SIG-M5 treated with dmso at 0.1 percent for 504 hours (cell line): ENCODE measurements at regions not wholly inside any gene's neighbourhood (a gene's known extent, or its start where the extent isn't known, plus 50 kb on each side); places are given as distances from the start of the nearest gene placed in this dataset.
"Not testable (repeated sequence)": the region's sequence is repeated elsewhere in the genome, so short reads cannot be mapped to it uniquely, and the experiment has no call there.

Source experiments
- DNase-seq: peaks from one replicate; lab custom pipeline; 2025; ENCODE audit not compliant: unreplicated experiment; lab: John Stamatoyannopoulos, UW

DNA sequence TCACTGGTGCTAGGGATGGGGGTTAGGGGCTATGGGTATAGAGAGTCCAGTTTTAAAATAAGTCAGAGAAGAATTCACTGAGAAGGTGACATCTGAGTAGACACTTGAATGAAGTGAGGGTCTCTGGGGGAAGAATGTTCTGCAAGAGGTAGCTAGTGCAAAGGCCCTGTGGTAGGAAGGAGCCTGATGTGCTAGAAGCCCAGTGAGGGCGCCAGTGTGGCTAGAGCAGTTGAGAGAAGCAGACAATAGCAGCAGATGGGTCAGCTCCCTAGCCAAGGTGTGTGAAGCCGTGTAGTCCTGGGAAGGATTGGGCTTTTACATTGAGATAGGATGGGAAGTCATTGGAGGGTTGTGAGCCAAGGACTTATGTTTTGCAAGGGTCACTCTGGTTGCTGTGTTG, 105.8 kb upstream of the PELI1 start:
- DNase-seq = no peak

DNA sequence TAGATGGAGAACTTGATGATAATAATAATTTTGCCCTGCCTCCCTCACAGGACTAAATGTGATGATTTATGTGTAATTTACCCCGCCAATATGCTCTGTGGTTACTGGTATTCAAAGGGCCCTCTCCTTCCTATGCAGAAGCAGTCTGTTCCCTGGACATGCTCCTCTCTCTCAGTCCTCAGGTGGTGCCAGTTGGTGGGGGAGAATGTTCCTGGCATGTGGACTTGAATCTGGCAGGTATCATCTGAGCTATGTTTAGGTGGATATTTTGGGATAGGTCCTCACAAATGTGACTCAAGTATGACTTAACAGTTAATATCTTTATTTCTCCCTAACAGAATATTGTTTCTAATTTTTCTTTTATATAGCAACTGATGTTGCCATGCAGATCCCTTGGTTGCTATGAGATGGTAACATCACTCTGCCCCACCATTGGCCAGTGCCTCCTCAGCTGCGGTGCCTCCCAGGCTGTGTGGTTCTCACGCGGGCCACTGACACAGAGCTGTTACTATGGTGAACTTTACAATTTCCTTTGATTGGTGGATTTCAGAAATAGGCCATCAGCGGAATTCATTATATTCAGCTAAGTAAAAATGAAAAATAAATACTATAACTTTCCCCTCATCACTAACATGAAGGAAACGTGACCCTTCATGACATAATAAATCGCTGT, 106.7 kb upstream of the PELI1 start:
- DNase-seq = no peak

DNA sequence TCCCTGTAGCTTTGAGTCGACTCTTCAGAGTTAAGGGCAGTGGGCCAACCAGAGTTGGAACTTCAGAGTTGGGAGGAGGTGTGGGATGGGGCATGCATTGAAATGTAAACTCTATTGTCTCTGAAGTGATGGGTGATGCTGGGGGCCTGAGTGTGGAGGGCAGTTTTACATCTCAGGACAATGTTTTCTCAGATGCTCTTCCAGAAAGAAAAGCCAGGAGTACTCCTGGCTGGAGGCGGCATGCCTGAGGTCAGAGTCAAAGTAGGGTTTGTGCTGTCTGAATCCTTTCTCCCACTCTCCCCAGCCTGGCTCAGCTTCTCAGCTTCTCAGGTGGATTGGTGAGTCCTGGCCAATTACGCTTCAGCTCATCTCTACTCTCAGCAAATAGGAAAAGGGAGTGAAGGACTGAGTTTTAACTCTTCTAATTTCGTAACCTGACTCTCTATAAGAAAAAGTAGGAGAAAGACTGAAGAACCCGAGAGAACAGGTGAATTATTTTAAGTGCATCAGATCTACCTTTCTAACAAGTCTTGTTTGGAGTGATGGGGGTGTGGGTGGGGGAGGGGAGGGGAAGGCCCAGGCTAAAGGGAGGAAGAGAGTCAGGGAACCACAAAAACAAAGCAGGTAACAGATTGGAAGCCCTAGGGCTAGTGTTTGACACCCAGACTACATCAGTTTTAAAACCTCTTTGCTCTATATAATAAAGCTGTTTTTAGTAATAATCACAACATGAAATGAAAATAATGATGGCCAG, 107.5 kb upstream of the PELI1 start:
- DNase-seq = no peak

DNA sequence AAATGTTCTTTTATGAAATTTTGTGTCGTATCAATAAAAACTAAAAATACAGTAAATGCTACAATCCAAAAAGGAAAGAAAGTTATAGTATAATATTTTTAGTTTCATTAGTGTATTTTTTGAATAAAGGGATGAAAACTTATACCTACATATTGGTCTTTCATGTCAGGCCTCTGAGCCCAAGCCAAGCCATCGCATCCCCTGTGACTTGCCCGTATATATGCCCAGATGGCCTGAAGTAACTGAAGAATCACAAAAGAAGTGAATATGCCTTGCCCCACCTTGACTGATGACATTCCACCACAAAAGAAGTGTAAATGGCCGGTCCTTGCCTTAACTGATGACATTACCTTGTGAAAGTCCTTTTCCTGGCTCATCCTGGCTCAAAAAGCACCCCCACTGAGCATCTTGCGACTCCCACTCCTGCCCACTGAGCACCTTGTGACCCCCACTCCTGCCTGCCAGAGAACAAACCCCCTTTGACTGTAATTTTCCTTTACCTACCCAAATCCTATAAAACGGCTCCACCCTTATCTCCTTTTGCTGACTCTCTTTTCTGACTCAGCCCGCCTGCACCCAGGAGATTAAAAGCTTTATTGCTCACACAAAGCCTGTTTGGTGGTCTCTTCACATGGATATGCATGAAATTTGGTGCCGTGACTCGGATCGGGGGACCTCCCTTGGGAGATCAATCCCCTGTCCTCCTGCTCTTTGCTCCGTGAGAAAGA, 108.2 kb upstream of the PELI1 start:
- DNase-seq = not testable (repeated sequence)

DNA sequence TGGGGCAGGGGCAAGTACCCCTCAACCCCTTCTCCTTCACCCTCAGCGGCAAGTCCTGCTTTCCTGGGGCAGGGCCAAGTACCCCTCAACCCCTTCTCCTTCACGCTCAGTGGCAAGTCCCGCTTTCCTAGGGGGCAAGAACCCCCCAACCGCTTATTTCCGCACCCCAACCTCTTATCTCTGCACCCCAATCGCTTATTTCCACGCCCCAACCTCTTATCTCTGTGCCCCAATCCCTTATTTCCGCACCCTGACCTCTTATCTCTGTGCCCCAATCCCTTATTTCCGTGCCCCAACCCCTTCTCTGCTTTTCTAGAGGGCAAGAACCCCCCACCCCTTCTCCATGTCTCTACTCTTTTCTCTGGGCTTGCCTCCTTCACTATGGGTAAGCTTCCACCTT, 109.2 kb upstream of the PELI1 start:
- not testable (repeated sequence) for DNase-seq

DNA sequence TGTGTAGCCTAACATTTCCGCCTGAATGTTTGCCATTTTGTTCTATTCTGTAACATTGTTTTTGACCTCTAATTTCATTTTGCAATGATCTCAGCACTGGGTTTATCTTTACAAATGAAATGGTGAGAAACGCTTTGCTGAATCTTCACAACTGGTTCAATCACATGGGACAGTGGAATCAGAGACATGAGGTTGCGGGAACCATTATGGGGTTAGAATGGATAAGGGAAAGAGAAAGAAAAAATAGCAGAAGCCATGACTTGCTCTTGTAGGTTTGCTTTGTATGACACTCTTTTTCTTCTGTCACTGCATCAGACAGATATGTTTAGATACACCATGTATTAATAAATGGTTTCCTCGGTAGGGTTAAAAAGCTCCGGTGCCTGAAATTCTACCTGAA, 114.3 kb upstream of the PELI1 start:
- DNase-seq = no peak

DNA sequence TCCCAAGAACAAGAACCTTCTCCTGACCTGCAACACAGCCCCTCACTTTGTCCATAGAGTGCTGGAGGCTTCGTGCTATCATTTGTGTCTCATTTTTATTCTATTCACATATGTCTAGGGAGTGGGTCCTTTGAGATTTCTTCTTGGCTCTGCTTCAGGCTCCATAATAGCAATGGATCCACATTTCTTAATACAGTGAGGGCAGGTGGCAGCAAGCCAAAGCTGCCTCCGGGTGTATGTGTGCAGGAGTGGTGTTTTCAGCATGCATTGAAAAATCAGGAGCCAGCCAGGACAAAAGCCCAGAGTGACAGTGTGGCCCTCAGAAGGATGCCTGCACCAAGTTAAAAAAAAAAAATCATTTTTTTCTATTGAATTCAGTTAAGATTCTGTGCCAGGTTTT, 115.1 kb upstream of the PELI1 start:
- DNase-seq = no peak

DNA sequence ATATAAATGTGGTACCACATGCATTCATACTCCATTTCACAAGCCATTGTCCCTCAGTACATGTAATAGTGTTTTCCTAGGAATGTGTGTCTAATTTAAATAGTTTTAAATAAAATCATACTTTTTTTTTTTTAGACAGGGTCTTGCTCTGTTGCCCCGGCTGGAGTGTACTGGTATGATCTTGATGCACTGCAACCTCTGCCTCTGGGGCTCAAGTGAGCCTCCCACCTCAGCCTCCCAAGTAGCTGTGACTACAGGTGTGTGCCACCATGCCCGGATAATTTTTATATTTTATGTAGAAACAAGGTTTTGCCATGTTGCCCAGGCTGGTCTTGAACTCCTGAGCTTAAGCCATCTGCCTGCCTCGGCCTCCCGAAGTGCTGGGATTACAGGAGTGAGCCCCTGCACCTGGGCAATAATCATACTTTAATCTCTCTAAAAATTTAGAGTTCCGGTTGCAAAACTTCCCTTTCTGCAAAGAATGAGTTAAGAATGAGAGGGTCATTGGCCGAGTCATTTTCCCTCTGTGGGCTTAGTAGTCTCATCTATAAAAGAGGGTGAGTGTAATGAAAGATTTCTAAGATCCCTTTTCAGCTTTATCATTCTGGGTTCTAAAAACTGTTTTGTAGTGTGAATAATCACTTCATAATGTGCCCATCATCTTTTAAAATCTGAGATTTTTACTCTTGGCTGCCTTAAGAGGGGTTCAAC, 116.0 kb upstream of the PELI1 start:
- DNase-seq = no peak

DNA sequence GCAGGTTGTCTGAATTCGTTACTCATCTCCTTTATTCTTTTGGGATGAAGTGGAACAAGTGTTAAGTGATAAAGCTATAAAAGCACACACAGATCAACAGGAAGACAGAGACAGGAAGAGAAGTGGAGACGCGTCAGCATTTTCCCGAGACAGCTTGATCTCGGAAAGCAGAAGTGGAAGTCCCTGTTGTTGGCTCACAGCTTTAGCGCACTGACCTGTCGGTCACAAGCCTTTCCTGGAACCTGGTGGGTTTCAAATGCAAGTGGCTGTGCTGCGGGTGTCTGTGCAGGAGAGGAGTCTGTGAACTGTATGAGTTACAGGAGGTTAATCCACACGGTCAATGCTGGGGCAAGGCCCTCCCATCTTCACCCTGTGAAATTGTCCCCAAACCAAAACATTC, 116.6 kb upstream of the PELI1 start:
- peak; percentile 86 for DNase-seq

DNA sequence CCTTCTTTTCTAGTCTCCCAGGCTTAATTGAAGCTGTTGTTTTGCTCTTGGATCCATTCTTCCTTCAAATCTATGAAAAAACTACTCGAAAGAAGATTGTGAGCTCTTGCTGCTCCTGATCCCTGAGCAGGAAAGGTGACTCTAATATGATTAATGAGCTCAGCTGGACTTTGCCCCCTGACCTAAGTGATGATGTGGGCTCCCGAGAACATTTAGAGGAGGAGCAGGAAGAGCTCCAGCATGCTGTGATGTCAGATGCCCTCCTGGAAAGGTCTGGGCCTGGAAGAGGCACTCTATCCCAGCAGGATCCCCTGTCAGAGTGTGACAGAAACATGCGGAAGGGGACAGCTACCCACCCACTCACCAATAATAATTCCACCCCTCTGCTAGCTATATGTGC, 117.9 kb upstream of the PELI1 start:
- no peak for DNase-seq

DNA sequence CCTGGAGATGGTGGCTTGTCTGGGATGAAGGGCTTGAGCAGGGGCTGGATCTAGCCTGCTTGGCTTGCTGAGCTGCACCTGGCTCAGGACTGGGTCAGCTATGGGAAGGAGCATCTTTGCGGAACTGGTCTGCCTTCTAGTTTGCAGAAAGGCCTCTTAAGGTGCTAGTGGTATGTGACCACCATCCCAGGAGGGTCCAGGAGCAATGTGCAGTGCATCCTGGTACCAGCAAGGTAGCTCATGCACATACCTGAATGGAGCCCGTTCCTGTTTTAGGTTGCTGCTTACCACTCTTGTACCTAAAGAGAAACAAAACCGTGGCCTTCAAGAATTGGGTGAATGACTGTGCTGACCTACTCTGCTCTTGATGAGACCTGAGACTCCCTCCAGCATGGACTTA, 118.6 kb upstream of the PELI1 start:
- no peak for DNase-seq

DNA sequence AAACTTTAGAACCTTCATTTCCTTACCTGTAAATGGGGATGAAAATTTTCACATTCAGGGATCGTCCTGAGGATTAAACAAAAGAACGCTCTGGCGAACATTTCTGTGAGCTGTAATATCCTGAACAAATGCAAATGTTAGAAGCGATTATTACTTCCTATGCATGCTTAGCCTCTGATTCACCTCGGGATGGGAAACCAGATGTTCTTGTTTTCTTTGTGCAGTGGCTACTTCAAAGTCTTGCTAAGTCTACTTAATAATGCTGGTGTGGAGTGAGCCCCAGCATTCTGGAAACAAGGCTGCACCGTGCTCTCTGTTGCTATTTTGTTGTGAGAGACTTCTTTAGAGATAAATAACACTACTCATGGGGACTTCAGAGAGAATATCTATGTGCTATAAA, 119.1 kb upstream of the PELI1 start:
- DNase-seq = no peak

DNA sequence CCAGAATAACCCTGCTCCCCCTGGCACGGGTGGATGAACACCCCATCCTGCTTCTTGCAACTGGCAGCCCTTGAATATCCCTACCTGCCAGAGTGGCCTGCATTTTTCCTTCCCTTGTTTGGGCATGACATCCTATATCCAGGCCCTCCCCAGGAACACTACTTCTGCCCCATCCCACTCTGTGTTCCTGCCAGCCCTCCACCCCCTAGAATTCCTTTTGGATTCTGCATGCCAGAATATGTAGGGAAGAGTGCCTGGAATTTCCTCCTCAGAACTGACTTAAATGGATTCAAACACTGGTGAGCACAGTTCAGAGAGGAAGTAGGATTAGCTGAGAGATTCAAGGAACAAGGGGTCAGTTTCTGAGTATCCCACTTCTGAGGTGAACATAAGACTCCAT, 123.5 kb upstream of the PELI1 start:
- no peak for DNase-seq

DNA sequence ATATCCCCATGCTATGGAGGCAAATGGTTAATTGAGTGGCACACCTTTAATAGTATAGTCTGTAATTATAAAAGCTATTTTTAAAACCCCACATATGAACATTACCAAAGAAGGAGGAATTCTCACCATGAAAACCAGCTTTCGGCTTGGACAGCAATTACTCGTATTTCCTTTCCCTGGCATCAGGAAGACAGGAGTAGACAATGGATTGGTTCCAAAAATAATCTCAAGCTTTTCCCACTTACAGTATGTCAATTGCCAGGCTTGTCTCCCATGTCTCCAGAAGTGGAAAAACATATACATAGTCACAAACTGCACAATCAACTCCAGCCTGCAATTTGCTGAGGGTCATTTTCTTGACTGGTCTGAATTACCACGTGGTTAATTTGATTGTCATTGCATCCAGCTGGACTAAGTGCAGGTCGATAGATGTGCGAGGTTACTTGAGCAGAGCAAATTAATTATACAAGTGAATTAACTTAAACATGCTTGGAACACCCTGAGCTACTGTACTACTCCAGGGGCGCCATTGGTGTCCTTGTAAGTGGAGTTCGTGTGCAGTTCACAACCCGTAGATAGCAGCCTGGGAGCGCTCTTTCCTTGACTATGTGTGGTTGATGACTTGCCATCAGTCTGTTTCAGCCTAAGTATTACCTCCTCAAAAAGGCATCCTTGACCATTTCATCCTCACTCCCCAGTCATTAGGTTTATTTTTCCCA, 124.3 kb upstream of the PELI1 start:
- no peak for DNase-seq

DNA sequence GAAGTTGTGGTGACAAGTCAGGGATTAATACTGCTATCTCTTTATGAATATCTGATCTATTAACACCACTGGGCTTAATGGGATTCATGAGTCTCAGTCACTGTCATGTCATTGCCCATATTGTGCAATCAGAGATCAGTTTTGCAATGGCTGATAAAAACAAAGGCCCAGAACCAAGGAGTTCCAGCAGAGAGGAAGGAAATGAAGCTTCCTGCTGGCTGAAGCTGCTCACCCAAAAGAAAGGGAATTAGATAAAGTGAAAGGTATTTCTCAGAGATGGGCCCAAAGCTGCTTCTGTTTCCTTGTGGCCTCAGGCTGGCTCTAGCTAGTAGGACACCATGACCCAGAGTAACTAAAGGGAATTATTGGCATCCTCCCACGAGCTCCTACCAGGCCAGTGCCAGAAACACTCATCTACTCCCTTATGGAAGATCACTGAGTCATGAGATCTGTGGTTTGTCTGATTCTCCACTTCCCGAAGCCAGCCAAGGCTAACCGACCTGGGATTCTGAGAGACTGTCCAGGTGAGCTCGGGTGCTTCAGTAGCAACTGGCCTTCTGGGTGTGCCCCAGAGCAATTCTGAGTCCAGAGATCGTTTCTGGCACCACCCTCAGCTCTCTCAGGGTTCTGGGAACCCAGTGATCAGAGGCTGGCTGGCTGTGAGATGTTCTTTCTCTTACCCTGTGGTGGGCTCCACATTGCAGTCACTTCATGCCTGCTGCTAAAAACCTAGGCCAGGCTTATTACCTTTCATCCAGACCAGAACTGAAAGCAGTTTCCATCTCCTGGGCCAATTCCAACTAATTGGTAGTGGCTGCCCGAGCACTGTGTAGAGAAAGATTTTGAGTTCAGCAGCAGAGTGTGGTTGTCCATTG, 129.5 kb upstream of the PELI1 start:
- peak; percentile 88 for DNase-seq

DNA sequence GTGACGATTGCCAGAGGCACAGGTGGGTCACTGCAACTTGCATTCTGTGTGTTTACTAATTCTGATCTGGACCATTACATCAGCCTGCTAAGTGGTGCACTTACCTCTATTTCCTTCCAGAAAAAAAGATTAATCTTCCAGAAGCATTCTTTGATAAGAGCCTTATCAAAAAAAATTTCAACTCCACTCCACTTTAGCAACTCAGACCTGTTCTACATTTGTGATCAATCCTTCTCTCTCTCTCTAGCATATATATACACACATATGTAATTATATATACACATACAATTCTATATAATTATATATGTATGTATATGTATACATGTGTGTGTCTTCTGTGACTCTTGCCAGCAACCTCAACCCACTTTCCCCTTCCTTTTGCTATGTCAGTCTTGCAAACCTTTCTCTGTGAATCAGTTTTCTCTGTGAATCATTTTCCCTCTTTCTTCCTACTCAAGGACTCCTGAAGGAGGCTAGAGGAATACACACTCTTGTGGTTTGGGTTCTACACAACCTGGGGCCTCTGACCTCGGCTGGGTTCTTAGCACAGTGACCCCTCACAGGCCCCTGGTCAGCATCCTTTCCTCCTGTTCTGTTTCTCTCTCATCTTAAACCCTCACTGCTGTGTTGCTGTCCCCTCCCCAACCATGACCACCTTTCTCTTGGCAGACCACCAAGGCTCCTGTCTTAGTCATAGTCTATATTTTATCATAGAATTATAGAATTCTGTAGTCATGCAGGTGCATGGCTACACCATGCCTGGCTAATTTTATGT, 130.4 kb upstream of the PELI1 start:
- no peak for DNase-seq

DNA sequence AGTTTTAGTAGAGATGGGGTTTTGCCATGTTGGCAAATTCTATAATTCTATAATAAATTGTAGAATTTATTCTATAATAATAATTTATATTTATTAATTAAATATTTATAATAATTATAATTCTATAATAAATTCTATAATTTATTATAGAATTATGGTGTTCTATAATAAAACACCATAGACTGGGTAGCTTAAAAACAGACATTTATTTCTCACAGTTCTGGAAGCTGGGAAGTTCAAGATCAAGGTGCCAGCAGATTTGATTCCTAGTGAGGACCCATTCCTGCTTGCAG, 130.9 kb upstream of the PELI1 start:
- DNase-seq = no peak

DNA sequence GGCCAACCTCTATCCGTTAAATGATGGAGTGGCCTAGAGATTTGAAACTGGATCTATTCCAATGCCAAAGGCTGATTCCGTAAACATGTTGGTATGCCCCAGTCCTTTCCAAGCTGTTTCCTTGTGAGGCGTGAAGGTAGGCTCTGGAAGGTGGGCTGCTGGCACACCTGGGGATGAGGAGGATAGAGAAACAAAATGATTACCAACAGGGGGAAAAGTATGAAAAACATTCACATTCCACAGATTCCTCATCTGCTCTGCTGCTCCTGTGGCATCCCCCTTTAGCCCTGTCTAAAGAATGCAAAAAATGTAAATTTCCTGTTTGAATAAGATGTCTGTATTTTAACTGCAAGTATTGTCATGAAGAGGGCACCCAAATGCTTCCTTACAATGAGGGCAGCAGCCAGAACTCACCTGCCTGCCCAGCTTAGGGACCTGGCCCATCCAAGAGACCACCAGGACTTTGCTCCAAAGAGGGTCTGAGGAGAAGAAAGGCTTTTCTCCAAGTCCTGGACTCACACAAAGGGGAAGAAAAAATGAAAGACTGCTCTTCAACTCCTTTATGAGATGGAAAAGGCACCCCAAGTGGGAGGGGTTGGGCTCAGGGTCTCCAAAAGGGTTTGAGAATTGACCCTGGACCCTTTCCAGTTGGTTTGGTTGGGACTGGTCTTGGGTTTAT, 132.3 kb upstream of the PELI1 start:
- no peak for DNase-seq
